ENCODE measurements at regions not wholly inside any gene's neighbourhood (a gene's known extent, or its start where the extent isn't known, plus 50 kb on each side); places are given as distances from the start of the nearest gene placed in this dataset.

DNA sequence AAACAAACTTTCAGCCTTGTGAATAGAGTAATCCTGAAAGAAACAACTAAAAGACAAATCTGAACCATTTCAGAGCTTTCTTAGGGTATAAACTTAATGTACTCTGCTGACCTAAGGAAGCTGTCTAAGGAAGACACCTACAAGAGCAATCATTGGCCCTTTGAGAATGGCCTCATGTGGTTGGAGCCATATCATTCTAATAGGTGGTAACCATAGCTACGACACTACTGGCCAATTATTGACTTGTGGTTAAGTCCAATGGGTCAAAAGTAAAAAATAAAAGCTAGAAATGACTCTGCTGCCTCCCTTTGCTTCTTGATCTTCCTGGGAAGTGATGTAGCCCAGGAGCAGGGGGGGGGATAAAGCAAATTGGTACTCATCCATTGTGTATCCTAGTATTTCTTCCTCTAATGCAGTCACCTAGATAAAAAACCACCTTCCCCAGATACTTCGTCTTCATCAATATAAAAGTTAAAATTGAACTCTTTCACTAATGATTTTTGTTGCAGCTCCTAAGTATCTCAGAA is 547.0 kb downstream of the ARAP2 start:
- ChIA-PET POLR2A (ENCODE audit: low non-redundant PET) (no interaction called here), CTCF (no interaction called here)
- no peak overlapping the region for H3K4me3 ChIP-seq (ENCODE audit: low read depth, low read length, poor library complexity, severe bottlenecking)
- H3K27ac ChIP-seq (ENCODE audit: low read depth, low read length, poor library complexity, severe bottlenecking), result no peak overlapping the region
- intact Hi-C loops (cut with micrococcal nuclease; ENCODE audit: unreplicated experiment), result no loop called here
- DNase-seq (ENCODE audit: low spot score), result no peak
- no peaks in the 10 kb centered on the region for H3K4me1 ChIP-seq (ENCODE audit: insufficient read depth, low read length, poor library complexity, severe bottlenecking)
- peaks cover 4% of the 10 kb centered on the region for H3K9me3 ChIP-seq (ENCODE audit: low read depth, low read length, poor library complexity, severe bottlenecking)
- H3K27me3 ChIP-seq (replicated peaks; ENCODE audit: insufficient read depth, low read depth, low read length, poor library complexity), result no peaks in the 10 kb centered on the region
- no TSS peak for BruUV-seq (replicated peaks)
- H3K36me3 ChIP-seq (ENCODE audit: insufficient read depth, low read length, poor library complexity, severe bottlenecking), result no peaks in the 10 kb centered on the region
- TF ChIP-seq, protein P1, sequence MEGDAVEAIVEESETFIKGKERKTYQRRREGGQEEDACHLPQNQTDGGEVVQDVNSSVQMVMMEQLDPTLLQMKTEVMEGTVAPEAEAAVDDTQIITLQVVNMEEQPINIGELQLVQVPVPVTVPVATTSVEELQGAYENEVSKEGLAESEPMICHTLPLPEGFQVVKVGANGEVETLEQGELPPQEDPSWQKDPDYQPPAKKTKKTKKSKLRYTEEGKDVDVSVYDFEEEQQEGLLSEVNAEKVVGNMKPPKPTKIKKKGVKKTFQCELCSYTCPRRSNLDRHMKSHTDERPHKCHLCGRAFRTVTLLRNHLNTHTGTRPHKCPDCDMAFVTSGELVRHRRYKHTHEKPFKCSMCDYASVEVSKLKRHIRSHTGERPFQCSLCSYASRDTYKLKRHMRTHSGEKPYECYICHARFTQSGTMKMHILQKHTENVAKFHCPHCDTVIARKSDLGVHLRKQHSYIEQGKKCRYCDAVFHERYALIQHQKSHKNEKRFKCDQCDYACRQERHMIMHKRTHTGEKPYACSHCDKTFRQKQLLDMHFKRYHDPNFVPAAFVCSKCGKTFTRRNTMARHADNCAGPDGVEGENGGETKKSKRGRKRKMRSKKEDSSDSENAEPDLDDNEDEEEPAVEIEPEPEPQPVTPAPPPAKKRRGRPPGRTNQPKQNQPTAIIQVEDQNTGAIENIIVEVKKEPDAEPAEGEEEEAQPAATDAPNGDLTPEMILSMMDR (conservative IDR thresholded peaks at IDR 0.05; ENCODE audit: low read depth, low read length), result no peak
- TF ChIP-seq EZH2 (IDR thresholded peaks at IDR 0.05; ENCODE audit: borderline replicate concordance, low read depth, low read length, poor library complexity, severe bottlenecking), result no peak

DNA sequence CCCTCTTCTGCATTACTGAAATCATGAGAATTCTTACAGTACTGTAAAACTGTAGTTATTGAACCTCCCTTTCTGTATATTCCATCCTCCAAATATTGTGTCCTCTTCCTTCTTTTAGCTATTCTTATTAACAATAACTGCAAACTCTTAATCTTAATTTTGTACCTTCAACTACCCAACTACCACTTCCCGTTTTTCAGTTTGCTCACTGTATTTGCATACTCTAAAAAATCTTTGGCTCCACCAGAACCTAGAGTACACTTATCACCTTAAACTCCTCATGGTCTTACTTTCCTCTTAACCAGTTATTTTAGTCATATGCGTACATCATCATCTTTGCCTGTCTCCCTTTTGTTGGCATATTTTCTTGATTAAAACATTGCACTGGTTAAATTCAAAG is 543.7 kb downstream of the ARAP2 start:
- H3K9me3 ChIP-seq (ENCODE audit: low read depth, low read length, poor library complexity, severe bottlenecking), result peaks cover 8% of the 10 kb centered on the region
- no peaks in the 10 kb centered on the region for H3K36me3 ChIP-seq (ENCODE audit: insufficient read depth, low read length, poor library complexity, severe bottlenecking)
- H3K27me3 ChIP-seq (replicated peaks; ENCODE audit: insufficient read depth, low read depth, low read length, poor library complexity), result no peaks in the 10 kb centered on the region
- H3K4me3 ChIP-seq (ENCODE audit: low read depth, low read length, poor library complexity, severe bottlenecking), result no peak overlapping the region
- no peak overlapping the region for H3K27ac ChIP-seq (ENCODE audit: low read depth, low read length, poor library complexity, severe bottlenecking)
- no peak for DNase-seq (ENCODE audit: low spot score)
- TF ChIP-seq, protein P1 (conservative IDR thresholded peaks at IDR 0.05; ENCODE audit: low read depth, low read length), result no peak
- TF ChIP-seq EZH2 (IDR thresholded peaks at IDR 0.05; ENCODE audit: borderline replicate concordance, low read depth, low read length, poor library complexity, severe bottlenecking), result no peak
- H3K4me1 ChIP-seq (ENCODE audit: insufficient read depth, low read length, poor library complexity, severe bottlenecking), result no peaks in the 10 kb centered on the region
- POLR2A ChIA-PET (ENCODE audit: low non-redundant PET), result no interaction called here
- CTCF ChIA-PET, result no interaction called here
- no TSS peak for BruUV-seq (replicated peaks)
- intact Hi-C loops (cut with micrococcal nuclease; ENCODE audit: unreplicated experiment), result no loop called here

DNA sequence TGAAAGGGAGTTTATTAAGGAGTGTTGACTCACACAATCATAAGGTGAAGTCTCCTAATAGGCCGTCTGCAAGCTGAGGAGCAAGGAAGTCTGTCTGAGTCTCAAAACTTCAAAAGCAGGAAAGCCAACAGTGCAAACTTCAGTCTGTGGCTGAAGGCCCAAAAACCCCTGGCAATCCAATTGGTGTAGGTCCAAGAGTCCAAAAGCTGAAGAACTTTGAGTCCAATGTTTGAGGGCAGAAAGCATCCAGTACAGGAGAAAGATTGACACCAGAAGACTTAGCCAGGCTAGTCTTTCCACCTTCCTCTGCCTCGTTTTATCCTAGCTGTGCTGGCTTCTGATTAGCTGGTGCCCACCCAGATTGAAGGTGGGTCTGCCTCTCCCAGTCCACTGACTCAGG is 535.2 kb downstream of the ARAP2 start:
- TF ChIP-seq, protein P1 (conservative IDR thresholded peaks at IDR 0.05; ENCODE audit: low read depth, low read length), result no peak
- no peak for TF ChIP-seq EZH2 (IDR thresholded peaks at IDR 0.05; ENCODE audit: borderline replicate concordance, low read depth, low read length, poor library complexity, severe bottlenecking)
- intact Hi-C loops (cut with micrococcal nuclease; ENCODE audit: unreplicated experiment), result no loop called here
- peaks cover 30% of the 10 kb centered on the region for H3K9me3 ChIP-seq (ENCODE audit: low read depth, low read length, poor library complexity, severe bottlenecking)
- H3K36me3 ChIP-seq (ENCODE audit: insufficient read depth, low read length, poor library complexity, severe bottlenecking), result no peaks in the 10 kb centered on the region
- H3K4me3 ChIP-seq (ENCODE audit: low read depth, low read length, poor library complexity, severe bottlenecking), result no peak overlapping the region
- no peaks in the 10 kb centered on the region for H3K4me1 ChIP-seq (ENCODE audit: insufficient read depth, low read length, poor library complexity, severe bottlenecking)
- BruUV-seq (replicated peaks), result no TSS peak
- CTCF ChIA-PET, result no interaction called here
- no peak overlapping the region for H3K27ac ChIP-seq (ENCODE audit: low read depth, low read length, poor library complexity, severe bottlenecking)
- DNase-seq (ENCODE audit: low spot score), result no peak
- POLR2A ChIA-PET (ENCODE audit: low non-redundant PET), result no interaction called here
- H3K27me3 ChIP-seq (replicated peaks; ENCODE audit: insufficient read depth, low read depth, low read length, poor library complexity), result no peaks in the 10 kb centered on the region
